ENCODE measurements at regions not wholly inside any gene's neighbourhood (a gene's known extent, or its start where the extent isn't known, plus 50 kb on each side); places are given as distances from the start of the nearest gene placed in this dataset.
"Not testable (repeated sequence)": the region's sequence is repeated elsewhere in the genome, so short reads cannot be mapped to it uniquely, and the experiment has no call there.

GRCh38 chr13:89363144-89363543 lies 1692.0 kb downstream of the SLITRK5 start:
- Histone ChIP-seq H3K4me3 (no peak overlapping the region), H3K27ac (no peak overlapping the region), H3K4me1 (replicated peaks in 1 of 2) (no peaks in the 10 kb centered on the region)
- WGBS, 10 experiments, result 89 to 100% (median 100%) methylated on average over 4 to 13 of the region's 41 CpGs; no CpG with 5 or more reads in 7 of the 10 experiments
- no peak for ATAC-seq (replicated peaks in 6 of 8)
- in situ Hi-C loops (cut with MboI; ENCODE audit: low pct_unique_long_range_greater_than_20kb in 2 of 9, low sequenced_read_pairs in 9 of 9, unreplicated experiment in 9 of 9), result no loop called here

- Histone ChIP-seq H3K4me1 (replicated peaks in 1 of 2) (no peaks in the 10 kb centered on the region), H3K27ac (no peak overlapping the region), H3K4me3 (no peak overlapping the region)
- in situ Hi-C loops (cut with MboI; ENCODE audit: low pct_unique_long_range_greater_than_20kb in 2 of 9, low sequenced_read_pairs in 9 of 9, unreplicated experiment in 9 of 9), result no loop called here
- WGBS, 10 experiments, result 27 to 100% (median 85%) methylated on average over 1 to 3 of the region's 3 CpGs; no CpG with 5 or more reads in 1 of the 10 experiments
- ATAC-seq (replicated peaks in 6 of 8), result no peak
Observed at GRCh38 chr13:89372193-89372592, 1701.0 kb downstream of the SLITRK5 start.

- 0 to 100% (median 16%) methylated on average over 1 to 2 of the region's 2 CpGs; no CpG with 5 or more reads in 5 of the 10 experiments for WGBS, 10 experiments
- H3K27ac ChIP-seq, result no peak overlapping the region
- no peaks in the 10 kb centered on the region for H3K4me1 ChIP-seq (replicated peaks in 1 of 2)
- no peak for ATAC-seq (replicated peaks in 6 of 8)
- H3K4me3 ChIP-seq, result no peak overlapping the region
- in situ Hi-C loops (cut with MboI; ENCODE audit: low pct_unique_long_range_greater_than_20kb in 2 of 9, low sequenced_read_pairs in 9 of 9, unreplicated experiment in 9 of 9), result no loop called here
Observed at GRCh38 chr13:89375839-89376238, 1704.7 kb downstream of the SLITRK5 start.

GRCh38 chr13:89380101-89380500 lies 1708.9 kb downstream of the SLITRK5 start:
- Histone ChIP-seq H3K27ac (no peak overlapping the region), H3K4me1 (replicated peaks in 1 of 2) (no peaks in the 10 kb centered on the region), H3K4me3 (no peak overlapping the region)
- 12 to 87% (median 55%) methylated on average over 1 to 3 of the region's 3 CpGs; no CpG with 5 or more reads in 2 of the 10 experiments for WGBS, 10 experiments
- no peak for ATAC-seq (replicated peaks in 6 of 8)
- in situ Hi-C loops (cut with MboI; ENCODE audit: low pct_unique_long_range_greater_than_20kb in 2 of 9, low sequenced_read_pairs in 9 of 9, unreplicated experiment in 9 of 9), result no loop called here

- Histone ChIP-seq H3K4me1 (replicated peaks in 1 of 2) (no peaks in the 10 kb centered on the region), H3K27ac (no peak overlapping the region), H3K4me3 (no peak overlapping the region)
- in situ Hi-C loops (cut with MboI; ENCODE audit: low pct_unique_long_range_greater_than_20kb in 2 of 9, low sequenced_read_pairs in 9 of 9, unreplicated experiment in 9 of 9), result no loop called here
- 0 to 100% (median 72%) methylated on average over 1 to 3 of the region's 3 CpGs; no CpG with 5 or more reads in 2 of the 10 experiments for WGBS, 10 experiments
- no peak for ATAC-seq (replicated peaks in 6 of 8)
Observed at GRCh38 chr13:89382981-89383380, 1711.8 kb downstream of the SLITRK5 start.

GRCh38 chr13:89383891-89384290 lies 1712.7 kb downstream of the SLITRK5 start:
- ATAC-seq (replicated peaks in 6 of 8), result no peak
- no peak overlapping the region for H3K4me3 ChIP-seq
- no peak overlapping the region for H3K27ac ChIP-seq
- 14 to 100% (median 88%) methylated on average over 1 of the region's 1 CpG; no CpG with 5 or more reads in 3 of the 10 experiments for WGBS, 10 experiments
- no peaks in the 10 kb centered on the region for H3K4me1 ChIP-seq (replicated peaks in 1 of 2)
- in situ Hi-C loops (cut with MboI; ENCODE audit: low pct_unique_long_range_greater_than_20kb in 2 of 9, low sequenced_read_pairs in 9 of 9, unreplicated experiment in 9 of 9), result no loop called here

- no peak for ATAC-seq (replicated peaks in 6 of 8)
- H3K4me1 ChIP-seq (replicated peaks in 1 of 2), result peaks cover 0 to 9% of the 10 kb centered on the region in 2 donors
- in situ Hi-C loops (cut with MboI; ENCODE audit: low pct_unique_long_range_greater_than_20kb in 2 of 9, low sequenced_read_pairs in 9 of 9, unreplicated experiment in 9 of 9), result no loop called here
- H3K27ac ChIP-seq, result no peak overlapping the region
- no peak overlapping the region for H3K4me3 ChIP-seq
- WGBS, 10 experiments, result 0 to 73% (median 40%) methylated on average over 2 to 4 of the region's 4 CpGs; no CpG with 5 or more reads in 1 of the 10 experiments
Observed at GRCh38 chr13:89393758-89394304, 1722.7 kb downstream of the SLITRK5 start.

GRCh38 chr13:89401264-89401675 lies 1730.1 kb downstream of the SLITRK5 start:
- Histone ChIP-seq H3K4me3 (no peak overlapping the region), H3K4me1 (replicated peaks in 1 of 2) (no peaks in the 10 kb centered on the region), H3K27ac (no peak overlapping the region)
- 0 to 100% (median 54%) methylated on average over 1 to 2 of the region's 2 CpGs for WGBS, 10 experiments
- in situ Hi-C loops (cut with MboI; ENCODE audit: low pct_unique_long_range_greater_than_20kb in 2 of 9, low sequenced_read_pairs in 9 of 9, unreplicated experiment in 9 of 9), result no loop called here
- ATAC-seq (replicated peaks in 6 of 8), result peak in 3 of 8 experiments; percentile 55 to 73 (median 67)

- no peak overlapping the region for H3K4me3 ChIP-seq
- H3K27ac ChIP-seq, result no peak overlapping the region
- in situ Hi-C loops (cut with MboI; ENCODE audit: low pct_unique_long_range_greater_than_20kb in 2 of 9, low sequenced_read_pairs in 9 of 9, unreplicated experiment in 9 of 9), result no loop called here
- H3K4me1 ChIP-seq (replicated peaks in 1 of 2), result no peaks in the 10 kb centered on the region
- 67 to 100% (median 100%) methylated on average over 1 of the region's 1 CpG; no CpG with 5 or more reads in 6 of the 10 experiments for WGBS, 10 experiments
- ATAC-seq (replicated peaks in 6 of 8), result no peak
Observed at GRCh38 chr13:89402211-89402610, 1731.0 kb downstream of the SLITRK5 start.

- in situ Hi-C loops (cut with MboI; ENCODE audit: low pct_unique_long_range_greater_than_20kb in 2 of 9, low sequenced_read_pairs in 9 of 9, unreplicated experiment in 9 of 9); H3K4me3 ChIP-seq; H3K27ac ChIP-seq; H3K4me1 ChIP-seq (replicated peaks in 1 of 2); ATAC-seq (replicated peaks in 6 of 8): not testable (repeated sequence)
- 49 to 100% (median 94%) methylated on average over 1 to 6 of the region's 6 CpGs for WGBS, 10 experiments
Observed at GRCh38 chr13:89406096-89406495, 1734.9 kb downstream of the SLITRK5 start.

- WGBS, 10 experiments, result 0 to 100% (median 37%) methylated on average over 1 to 4 of the region's 4 CpGs; no CpG with 5 or more reads in 2 of the 10 experiments
- no peak for ATAC-seq (replicated peaks in 6 of 8)
- in situ Hi-C loops (cut with MboI; ENCODE audit: low pct_unique_long_range_greater_than_20kb in 2 of 9, low sequenced_read_pairs in 9 of 9, unreplicated experiment in 9 of 9), result no loop called here
- no peaks in the 10 kb centered on the region for H3K4me1 ChIP-seq (replicated peaks in 1 of 2)
- no peak overlapping the region for H3K4me3 ChIP-seq
- no peak overlapping the region for H3K27ac ChIP-seq
Observed at GRCh38 chr13:89407357-89407756, 1736.2 kb downstream of the SLITRK5 start.

GRCh38 chr13:89432997-89433396 lies 1761.8 kb downstream of the SLITRK5 start:
- no peak for ATAC-seq (replicated peaks in 6 of 8)
- Histone ChIP-seq H3K27ac (no peak overlapping the region), H3K4me3 (no peak overlapping the region), H3K4me1 (replicated peaks in 1 of 2) (no peaks in the 10 kb centered on the region)
- in situ Hi-C loops (cut with MboI; ENCODE audit: low pct_unique_long_range_greater_than_20kb in 2 of 9, low sequenced_read_pairs in 9 of 9, unreplicated experiment in 9 of 9), result no loop called here
- 0 to 92% (median 75%) methylated on average over 2 of the region's 2 CpGs for WGBS, 10 experiments

GRCh38 chr13:89434624-89435023 lies 1763.5 kb downstream of the SLITRK5 start:
- H3K4me3 ChIP-seq; ATAC-seq (replicated peaks in 6 of 8); in situ Hi-C loops (cut with MboI; ENCODE audit: low pct_unique_long_range_greater_than_20kb in 2 of 9, low sequenced_read_pairs in 9 of 9, unreplicated experiment in 9 of 9); H3K27ac ChIP-seq; H3K4me1 ChIP-seq (replicated peaks in 1 of 2): not testable (repeated sequence)
- WGBS, 10 experiments, result 0 to 100% (median 79%) methylated on average over 1 to 4 of the region's 4 CpGs; no CpG with 5 or more reads in 2 of the 10 experiments

GRCh38 chr13:89454681-89455080 lies 1783.5 kb downstream of the SLITRK5 start:
- H3K4me3 ChIP-seq, result no peak overlapping the region
- in situ Hi-C loops (cut with MboI; ENCODE audit: low pct_unique_long_range_greater_than_20kb in 2 of 9, low sequenced_read_pairs in 9 of 9, unreplicated experiment in 9 of 9), result no loop called here
- 0 to 100% (median 61%) methylated on average over 1 to 2 of the region's 2 CpGs for WGBS, 10 experiments
- H3K27ac ChIP-seq, result no peak overlapping the region
- H3K4me1 ChIP-seq (replicated peaks in 1 of 2), result no peaks in the 10 kb centered on the region
- no peak for ATAC-seq (replicated peaks in 6 of 8)
